SKM-1 treated with dmso at 0.1 percent for 144 hours (cell line): ENCODE measurements at regions not wholly inside any gene's neighbourhood (a gene's known extent, or its start where the extent isn't known, plus 50 kb on each side); places are given as distances from the start of the nearest gene placed in this dataset.
"Not testable (repeated sequence)": the region's sequence is repeated elsewhere in the genome, so short reads cannot be mapped to it uniquely, and the experiment has no call there.

Experiments
- DNase-seq: peaks from one replicate; lab custom pipeline; 2025; ENCODE audit not compliant: unreplicated experiment; lab: John Stamatoyannopoulos, UW

- no peak for DNase-seq
These were observed 165.9 kb upstream of the ARHGAP5 start for GRCh38 chr14:31911160-31911559.

DNA sequence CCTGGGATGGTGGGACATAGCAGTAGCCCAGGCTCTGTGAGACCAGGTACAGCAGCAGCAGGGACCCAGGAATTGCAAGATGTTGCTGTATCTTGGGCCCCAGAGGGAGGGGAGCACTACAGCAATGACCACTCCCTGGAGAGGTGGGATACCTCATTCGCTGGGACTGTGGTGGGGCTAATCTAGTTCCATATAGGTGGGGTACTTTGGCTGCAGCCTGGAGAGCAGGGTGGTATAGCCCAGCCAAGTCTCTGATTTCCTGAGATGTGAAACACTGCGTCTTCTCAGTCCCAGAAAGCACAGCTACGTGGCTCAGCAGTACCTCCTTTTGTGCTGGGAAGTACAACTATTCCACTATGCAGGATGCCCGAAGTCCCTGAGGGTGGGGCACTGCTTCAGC, 163.7 kb upstream of the ARHGAP5 start:
- DNase-seq, result no peak

DNA sequence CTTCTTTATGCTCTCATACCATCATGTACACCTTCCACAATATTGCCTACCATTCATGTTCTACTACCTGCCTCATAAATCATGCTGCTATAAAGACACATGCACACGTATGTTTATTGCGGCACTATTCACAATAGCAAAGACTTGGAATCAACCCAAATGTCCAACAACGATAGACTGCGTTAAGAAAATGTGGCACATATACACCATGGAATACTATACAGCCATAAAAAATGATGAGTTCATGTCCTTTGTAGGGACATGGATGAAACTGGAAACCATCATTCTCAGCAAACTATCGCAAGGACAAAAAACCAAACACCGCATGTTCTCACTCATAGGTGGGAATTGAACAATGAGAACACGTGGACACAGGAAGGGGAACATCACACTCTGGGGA, 158.8 kb upstream of the ARHGAP5 start:
- DNase-seq, result not testable (repeated sequence)

- no peak for DNase-seq
These were observed 157.1 kb upstream of the ARHGAP5 start for GRCh38 chr14:31920001-31920400.

GRCh38 chr14:31920989-31921650, 156.0 kb upstream of the ARHGAP5 start:
- no peak for DNase-seq

DNA sequence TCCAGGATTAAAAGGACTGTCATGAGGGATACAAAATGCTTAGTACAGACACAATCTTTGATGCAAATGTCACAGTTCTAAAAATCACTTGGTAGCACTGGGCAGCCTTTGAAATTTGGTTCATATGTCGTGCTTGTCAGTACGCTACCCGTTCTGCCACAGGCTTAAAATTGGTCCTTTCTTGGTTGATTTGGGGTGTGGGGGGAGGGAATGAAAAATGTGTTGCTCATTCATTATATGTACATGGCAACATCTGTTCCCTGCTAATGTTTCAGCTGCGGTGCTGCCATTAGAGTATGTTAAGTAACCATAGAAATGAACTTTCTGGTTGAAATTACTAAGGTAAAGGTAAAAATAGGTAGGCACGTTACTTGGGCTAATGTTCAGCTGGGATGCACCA, 155.4 kb upstream of the ARHGAP5 start:
- DNase-seq, result no peak

DNA sequence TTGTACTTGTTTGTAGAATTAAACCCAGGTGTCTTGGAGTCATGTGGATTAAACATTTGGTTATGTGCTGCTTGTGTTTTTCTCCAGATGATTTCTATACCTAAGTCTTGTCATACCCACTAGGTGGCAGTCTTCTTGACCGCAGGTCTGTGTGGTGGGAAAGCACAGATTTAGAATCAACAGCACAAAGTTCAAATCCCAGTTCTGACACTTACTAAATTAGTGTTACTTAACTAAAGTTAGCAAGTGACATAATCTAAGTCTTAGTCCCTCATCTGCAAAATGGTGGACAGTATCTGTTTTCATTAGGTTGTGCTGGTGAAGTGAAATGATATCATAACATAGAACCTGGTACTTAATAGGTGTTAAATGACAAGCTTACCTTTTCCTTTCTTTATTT, 151.0 kb upstream of the ARHGAP5 start:
- peak; percentile 17 for DNase-seq

DNA sequence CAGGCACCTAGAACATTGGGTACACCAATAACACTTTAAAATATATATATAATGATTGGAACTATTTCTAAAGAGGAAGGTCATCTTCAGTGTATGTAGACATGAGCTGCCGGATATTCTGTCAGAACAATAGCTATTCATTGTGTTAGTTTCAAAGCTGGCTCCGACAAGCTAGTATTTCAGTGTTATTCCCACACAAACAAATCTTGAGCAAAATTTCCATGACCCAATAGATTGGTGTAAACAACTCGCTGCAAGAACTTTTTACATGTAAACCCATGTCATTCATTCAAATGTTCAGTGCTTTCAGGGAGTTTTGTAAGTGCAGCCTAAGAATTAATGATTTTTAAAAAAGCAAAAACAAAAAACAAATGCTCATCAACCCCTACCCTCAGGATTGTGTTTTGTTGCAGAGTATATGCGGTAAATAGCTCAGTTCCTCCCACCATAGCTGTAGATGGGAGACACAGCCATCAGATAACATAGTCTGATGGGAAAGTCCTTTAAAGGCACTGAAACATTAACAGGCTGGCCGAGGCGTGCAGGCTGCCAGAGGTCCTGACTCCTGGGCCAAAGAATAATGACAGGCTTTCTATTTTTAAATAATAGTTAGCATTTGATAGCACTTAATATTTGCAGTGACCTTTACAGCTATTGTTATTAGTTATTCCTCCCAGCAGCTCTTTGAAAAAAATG, 150.3 kb upstream of the ARHGAP5 start:
- no peak for DNase-seq

GRCh38 chr14:31927348-31927832, 149.7 kb upstream of the ARHGAP5 start:
- no peak for DNase-seq

DNA sequence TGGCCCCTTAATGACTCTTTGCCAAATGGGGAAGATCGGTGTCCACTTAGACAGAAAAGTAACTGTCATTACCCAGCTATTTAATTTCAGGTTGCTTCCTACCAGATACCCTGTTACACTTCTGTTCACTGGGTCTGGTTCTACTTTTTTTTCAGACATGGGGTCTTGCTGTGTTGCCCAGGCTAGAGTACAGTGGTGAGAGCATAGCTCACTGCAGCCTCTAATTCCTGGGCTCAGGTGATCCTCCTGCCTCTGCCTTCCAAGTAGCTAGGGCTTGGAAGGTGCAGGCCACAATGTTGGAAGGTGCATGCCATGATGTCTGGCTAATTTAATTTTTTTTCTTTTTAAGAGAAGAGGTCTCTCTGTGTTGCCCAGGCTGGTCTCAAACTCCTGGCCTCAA, 147.0 kb upstream of the ARHGAP5 start:
- no peak for DNase-seq

- DNase-seq, result no peak
These were observed 146.4 kb upstream of the ARHGAP5 start for GRCh38 chr14:31930493-31931240.

DNA sequence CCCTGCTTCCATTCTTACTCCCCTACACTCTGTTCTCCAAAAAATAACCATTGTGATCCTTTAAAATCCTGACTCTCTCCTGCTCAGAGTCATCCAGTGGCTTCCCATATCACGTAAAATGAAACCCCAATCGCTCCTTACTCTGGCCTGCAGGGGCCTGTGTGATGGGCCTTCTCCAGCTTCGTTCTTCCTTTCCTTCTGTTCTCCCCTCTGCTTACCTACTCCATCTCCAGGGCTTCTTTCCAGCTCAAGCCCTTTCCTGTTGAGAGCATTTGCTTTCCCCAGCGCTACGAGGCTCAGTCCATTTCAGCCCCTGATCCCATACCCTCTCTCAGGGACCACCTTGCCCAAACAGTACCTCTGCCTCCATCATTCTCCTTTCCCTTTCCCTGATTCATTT, 144.4 kb upstream of the ARHGAP5 start:
- no peak for DNase-seq

GRCh38 chr14:31933716-31934115, 143.4 kb upstream of the ARHGAP5 start:
- no peak for DNase-seq

- no peak for DNase-seq
These were observed 142.3 kb upstream of the ARHGAP5 start for GRCh38 chr14:31934767-31935266.

DNA sequence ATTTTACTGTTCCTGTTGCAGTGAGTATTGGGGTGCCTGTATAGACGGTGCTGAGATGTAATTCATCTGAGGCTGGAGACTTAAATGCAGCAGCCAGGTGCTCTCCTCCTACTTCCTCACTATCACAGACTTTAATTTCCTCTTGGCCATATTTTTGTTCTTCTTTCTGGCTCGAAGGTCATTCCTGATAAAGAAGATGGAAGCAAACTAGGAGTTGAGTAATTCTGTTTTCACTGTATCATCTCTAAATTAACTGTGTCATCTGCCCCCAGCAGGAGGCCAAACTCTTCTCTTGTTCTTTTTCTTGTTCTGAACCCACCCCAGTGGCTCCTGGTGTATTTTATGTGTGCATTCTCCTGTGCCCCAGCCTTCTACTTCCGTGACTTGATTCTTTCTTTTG, 141.7 kb upstream of the ARHGAP5 start:
- DNase-seq, result no peak

- DNase-seq, result no peak
These were observed 141.0 kb upstream of the ARHGAP5 start for GRCh38 chr14:31936115-31936514.

GRCh38 chr14:31937730-31938346, 139.3 kb upstream of the ARHGAP5 start:
- no peak for DNase-seq

DNA sequence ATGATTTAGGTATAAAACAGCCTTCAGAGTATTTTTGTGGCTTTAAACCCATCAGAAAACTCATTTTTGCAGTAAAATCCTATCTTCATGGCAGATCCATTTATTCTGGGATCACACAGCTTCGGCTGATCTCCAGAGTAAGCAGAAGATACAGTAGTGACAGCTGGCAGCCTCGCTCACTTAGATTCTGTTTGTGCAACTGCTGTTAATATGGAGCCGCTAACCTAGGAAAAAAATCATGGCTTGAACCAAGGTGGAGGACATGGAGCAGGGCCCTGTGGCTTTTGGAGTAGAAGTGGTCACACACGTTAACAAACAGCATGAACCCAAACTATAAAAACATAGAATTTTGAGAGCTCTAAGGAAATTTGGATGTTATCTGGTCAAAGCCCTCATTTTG, 137.2 kb upstream of the ARHGAP5 start:
- DNase-seq, result no peak

DNA sequence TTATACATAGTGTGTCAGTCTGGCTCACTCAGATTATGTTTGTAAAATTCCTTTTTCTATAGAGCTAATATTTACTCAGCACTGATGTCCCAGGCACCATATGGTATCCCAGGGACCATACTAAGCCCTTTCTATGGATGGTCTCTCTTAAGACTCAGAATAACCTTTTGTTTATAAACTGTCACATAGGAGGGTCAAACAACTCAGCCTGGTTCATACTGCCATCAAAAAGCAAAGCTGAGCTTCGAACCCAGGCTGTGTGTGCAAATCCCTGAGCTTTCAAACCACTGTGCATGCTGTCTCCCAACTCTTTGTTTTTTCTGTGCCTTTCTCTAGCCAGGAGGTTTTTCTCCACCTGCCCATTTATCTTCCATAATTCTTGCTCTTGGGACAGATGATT, 135.6 kb upstream of the ARHGAP5 start:
- DNase-seq, result no peak

GRCh38 chr14:31942166-31942841, 134.8 kb upstream of the ARHGAP5 start:
- DNase-seq, result no peak
